A549 (cell line): ENCODE measurements at regions not wholly inside any gene's neighbourhood (a gene's known extent, or its start where the extent isn't known, plus 50 kb on each side); places are given as distances from the start of the nearest gene placed in this dataset.

ENCODE experiments used
- CTCF ChIP-seq: fragments of >200 bp; sonication (Bioruptor Twin); formaldehyde crosslinking; IDR thresholded peaks from 3 replicates; pipeline ENCODE4 v1.5.1; 2016
- ESRRA ChIP-seq: fragments of 150-350 bp; IDR thresholded peaks from 2 replicates; pipeline ENCODE4 v1.6.1; 2014; ENCODE audit warnings: mild to moderate bottlenecking, low read length, borderline replicate concordance
- HMGXB4 ChIP-seq: fragments of 250-450 bp; sonication (Bioruptor Pico); IDR thresholded peaks from 2 replicates; pipeline ENCODE4 v1.5.0; 2021; ENCODE audit warnings: mild to moderate bottlenecking, moderate library complexity, borderline replicate concordance
- KDM1A ChIP-seq: fragments of 200-600 bp; sonication (generic); IDR thresholded peaks from 2 replicates; pipeline ENCODE4 v1.6.1; 2016; ENCODE audit warnings: low read depth, mild to moderate bottlenecking
- PHF8 ChIP-seq: fragments of 200-600 bp; sonication (generic); IDR thresholded peaks from 2 replicates; pipeline ENCODE4 v1.6.1; 2016; ENCODE audit warnings: low read depth, mild to moderate bottlenecking, antibody characterized with exemption, moderate library complexity, borderline replicate concordance
- POLR2A ChIP-seq: IDR thresholded peaks from 2 replicates; pipeline ENCODE4 v1.6.1; 2012; ENCODE audit warnings: mild to moderate bottlenecking, low read length
- TF ChIP-seq, protein P1 (sequence below): fragments of 200-600 bp; sonication (generic); IDR thresholded peaks from 2 replicates; pipeline ENCODE4 v1.6.1; 2016; ENCODE audit warnings: antibody characterized with exemption, mild to moderate bottlenecking, moderate library complexity

DNA sequence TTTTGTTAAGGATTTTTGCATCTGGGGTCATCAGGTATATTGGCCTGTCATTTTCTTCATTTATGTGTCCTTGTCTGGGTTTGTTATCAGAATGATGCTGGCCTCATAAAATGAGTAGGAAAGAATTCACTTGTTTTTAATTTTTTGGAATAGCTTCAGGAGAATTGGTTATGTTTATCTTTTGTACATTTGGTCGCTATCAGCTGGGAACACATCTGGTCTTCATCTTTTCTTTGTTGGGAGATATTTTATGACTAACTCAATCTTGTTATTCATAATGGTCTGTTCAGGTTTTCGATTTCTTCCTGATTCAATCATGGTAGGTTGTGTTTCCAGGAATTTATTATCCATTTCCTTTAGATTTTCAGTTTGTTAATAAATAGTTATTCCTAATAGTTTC, 207.5 kb upstream of the ASCC3 start:
- TF ChIP-seq CTCF (no peak), POLR2A (no peak), HMGXB4 (no peak), KDM1A (no peak), PHF8 (no peak), ESRRA (no peak)
- TF ChIP-seq, protein P1, sequence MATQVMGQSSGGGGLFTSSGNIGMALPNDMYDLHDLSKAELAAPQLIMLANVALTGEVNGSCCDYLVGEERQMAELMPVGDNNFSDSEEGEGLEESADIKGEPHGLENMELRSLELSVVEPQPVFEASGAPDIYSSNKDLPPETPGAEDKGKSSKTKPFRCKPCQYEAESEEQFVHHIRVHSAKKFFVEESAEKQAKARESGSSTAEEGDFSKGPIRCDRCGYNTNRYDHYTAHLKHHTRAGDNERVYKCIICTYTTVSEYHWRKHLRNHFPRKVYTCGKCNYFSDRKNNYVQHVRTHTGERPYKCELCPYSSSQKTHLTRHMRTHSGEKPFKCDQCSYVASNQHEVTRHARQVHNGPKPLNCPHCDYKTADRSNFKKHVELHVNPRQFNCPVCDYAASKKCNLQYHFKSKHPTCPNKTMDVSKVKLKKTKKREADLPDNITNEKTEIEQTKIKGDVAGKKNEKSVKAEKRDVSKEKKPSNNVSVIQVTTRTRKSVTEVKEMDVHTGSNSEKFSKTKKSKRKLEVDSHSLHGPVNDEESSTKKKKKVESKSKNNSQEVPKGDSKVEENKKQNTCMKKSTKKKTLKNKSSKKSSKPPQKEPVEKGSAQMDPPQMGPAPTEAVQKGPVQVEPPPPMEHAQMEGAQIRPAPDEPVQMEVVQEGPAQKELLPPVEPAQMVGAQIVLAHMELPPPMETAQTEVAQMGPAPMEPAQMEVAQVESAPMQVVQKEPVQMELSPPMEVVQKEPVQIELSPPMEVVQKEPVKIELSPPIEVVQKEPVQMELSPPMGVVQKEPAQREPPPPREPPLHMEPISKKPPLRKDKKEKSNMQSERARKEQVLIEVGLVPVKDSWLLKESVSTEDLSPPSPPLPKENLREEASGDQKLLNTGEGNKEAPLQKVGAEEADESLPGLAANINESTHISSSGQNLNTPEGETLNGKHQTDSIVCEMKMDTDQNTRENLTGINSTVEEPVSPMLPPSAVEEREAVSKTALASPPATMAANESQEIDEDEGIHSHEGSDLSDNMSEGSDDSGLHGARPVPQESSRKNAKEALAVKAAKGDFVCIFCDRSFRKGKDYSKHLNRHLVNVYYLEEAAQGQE: no peak
